ENCODE measurements at regions not wholly inside any gene's neighbourhood (a gene's known extent, or its start where the extent isn't known, plus 50 kb on each side); places are given as distances from the start of the nearest gene placed in this dataset.

GRCh38 chr5:4879075-4879474, 261.1 kb upstream of the ADAMTS16 start:
- H3K4me3 Mint-ChIP-seq (ENCODE audit: unreplicated experiment): no peak overlapping the region
- no peak for DNase-seq
- TF ChIP-seq CTCF (IDR thresholded peaks at IDR 0.05; ENCODE audit: partially characterized antibody, unreplicated experiment): no peak
- peaks cover 10% of the 10 kb centered on the region for H3K27me3 Mint-ChIP-seq (ENCODE audit: unreplicated experiment)
- peaks cover 3% of the 10 kb centered on the region for H3K4me1 Mint-ChIP-seq (ENCODE audit: low read depth, unreplicated experiment)
- no peak overlapping the region for H3K27ac Mint-ChIP-seq (ENCODE audit: unreplicated experiment)
- peaks cover 2% of the 10 kb centered on the region for H3K9me3 Mint-ChIP-seq (ENCODE audit: unreplicated experiment)
- H3K36me3 Mint-ChIP-seq (ENCODE audit: unreplicated experiment): no peaks in the 10 kb centered on the region

- no peak overlapping the region for H3K4me3 Mint-ChIP-seq (ENCODE audit: unreplicated experiment)
- peaks cover 10% of the 10 kb centered on the region for H3K27me3 Mint-ChIP-seq (ENCODE audit: unreplicated experiment)
- no peak overlapping the region for H3K27ac Mint-ChIP-seq (ENCODE audit: unreplicated experiment)
- peaks cover 3% of the 10 kb centered on the region for H3K4me1 Mint-ChIP-seq (ENCODE audit: low read depth, unreplicated experiment)
- TF ChIP-seq CTCF (IDR thresholded peaks at IDR 0.05; ENCODE audit: partially characterized antibody, unreplicated experiment): peak; percentile 89
- peak; percentile 94 for DNase-seq
- no peaks in the 10 kb centered on the region for H3K36me3 Mint-ChIP-seq (ENCODE audit: unreplicated experiment)
- peaks cover 2% of the 10 kb centered on the region for H3K9me3 Mint-ChIP-seq (ENCODE audit: unreplicated experiment)
These were observed 260.3 kb upstream of the ADAMTS16 start for GRCh38 chr5:4879693-4880303.

GRCh38 chr5:4880304-4880741, 259.8 kb upstream of the ADAMTS16 start:
- no peaks in the 10 kb centered on the region for H3K36me3 Mint-ChIP-seq (ENCODE audit: unreplicated experiment)
- H3K27ac Mint-ChIP-seq (ENCODE audit: unreplicated experiment): no peak overlapping the region
- H3K4me1 Mint-ChIP-seq (ENCODE audit: low read depth, unreplicated experiment): peaks cover 3% of the 10 kb centered on the region
- no peak for DNase-seq
- H3K4me3 Mint-ChIP-seq (ENCODE audit: unreplicated experiment): no peak overlapping the region
- H3K9me3 Mint-ChIP-seq (ENCODE audit: unreplicated experiment): peaks cover 2% of the 10 kb centered on the region
- peaks cover 8% of the 10 kb centered on the region for H3K27me3 Mint-ChIP-seq (ENCODE audit: unreplicated experiment)
- no peak for TF ChIP-seq CTCF (IDR thresholded peaks at IDR 0.05; ENCODE audit: partially characterized antibody, unreplicated experiment)

- no peak for TF ChIP-seq CTCF (IDR thresholded peaks at IDR 0.05; ENCODE audit: partially characterized antibody, unreplicated experiment)
- H3K27me3 Mint-ChIP-seq (ENCODE audit: unreplicated experiment): peaks cover 7% of the 10 kb centered on the region
- no peak overlapping the region for H3K27ac Mint-ChIP-seq (ENCODE audit: unreplicated experiment)
- H3K4me3 Mint-ChIP-seq (ENCODE audit: unreplicated experiment): no peak overlapping the region
- H3K4me1 Mint-ChIP-seq (ENCODE audit: low read depth, unreplicated experiment): peaks cover 3% of the 10 kb centered on the region
- no peak for DNase-seq
- peaks cover 2% of the 10 kb centered on the region for H3K9me3 Mint-ChIP-seq (ENCODE audit: unreplicated experiment)
- no peaks in the 10 kb centered on the region for H3K36me3 Mint-ChIP-seq (ENCODE audit: unreplicated experiment)
These were observed 258.6 kb upstream of the ADAMTS16 start for GRCh38 chr5:4881366-4882002.

- no peak for DNase-seq
- peaks cover 3% of the 10 kb centered on the region for H3K4me1 Mint-ChIP-seq (ENCODE audit: low read depth, unreplicated experiment)
- H3K27me3 Mint-ChIP-seq (ENCODE audit: unreplicated experiment): peaks cover 7% of the 10 kb centered on the region
- no peaks in the 10 kb centered on the region for H3K36me3 Mint-ChIP-seq (ENCODE audit: unreplicated experiment)
- no peak overlapping the region for H3K4me3 Mint-ChIP-seq (ENCODE audit: unreplicated experiment)
- no peak overlapping the region for H3K27ac Mint-ChIP-seq (ENCODE audit: unreplicated experiment)
- peaks cover 2% of the 10 kb centered on the region for H3K9me3 Mint-ChIP-seq (ENCODE audit: unreplicated experiment)
- no peak for TF ChIP-seq CTCF (IDR thresholded peaks at IDR 0.05; ENCODE audit: partially characterized antibody, unreplicated experiment)
These were observed 257.9 kb upstream of the ADAMTS16 start for GRCh38 chr5:4882186-4882585.

Measured in glutamatergic neuron (in vitro differentiated cells).